Panc1 (cell line): ENCODE measurements at regions not wholly inside any gene's neighbourhood (a gene's known extent, or its start where the extent isn't known, plus 50 kb on each side); places are given as distances from the start of the nearest gene placed in this dataset.

ENCODE experiments used
- ATAC-seq: fragments of 200-7000 bp; cut with Tn5 transposase; 2 replicates; pipeline ENCODE4 v1.9.1; 2020; ENCODE audit warnings: mild to moderate bottlenecking, moderate library complexity
- BruUV-seq: library from RNA; stranded (reverse); fragments of 400-500 nt; replicated peaks from 2 replicates; lab custom pipeline; 2021; lab: Mats Ljungman, UMichigan
- CTCF ChIA-PET: fragments of 300-600 bp; sonication (Branson Sonifier 250); formaldehyde crosslinking; loops from one replicate; lab custom pipeline; 2022; ENCODE audit warnings: antibody characterized with exemption; lab: Charles Lee
- POLR2A ChIA-PET: fragments of 300-600 bp; sonication (Branson Sonifier 250); formaldehyde crosslinking; loops from one replicate; lab custom pipeline; 2022; ENCODE audit warnings: antibody characterized with exemption; lab: Charles Lee
- DNase-seq: peaks from one replicate; pipeline ENCODE4 v3.0.0-alpha.2; 2010; ENCODE audit warnings: low read depth, low spot score
- H3K27ac ChIP-seq: 2 replicates; pipeline ENCODE4 v1.5.1; 2011; ENCODE audit warnings: mild to moderate bottlenecking, low read length, inconsistent platforms
- H3K27me3 ChIP-seq: fragments of 200-500 bp; sonication (Bioruptor generic); 2 replicates; pipeline ENCODE4 v1.6.0; 2014; ENCODE audit warnings: low read length, inconsistent platforms; ENCODE audit not compliant: control insufficient read depth, insufficient read depth
- H3K36me3 ChIP-seq: fragments of 200-500 bp; sonication (Bioruptor generic); 2 replicates; pipeline ENCODE4 v1.5.1; 2014; ENCODE audit warnings: inconsistent platforms, mild to moderate bottlenecking, low read length, moderate library complexity; ENCODE audit not compliant: control insufficient read depth, insufficient read depth
- H3K4me1 ChIP-seq: 2 replicates; pipeline ENCODE4 v1.5.1; 2011; ENCODE audit warnings: inconsistent platforms, mild to moderate bottlenecking, low read length, moderate library complexity; ENCODE audit not compliant: control insufficient read depth, insufficient read depth
- H3K4me3 ChIP-seq, 2 experiments: 2 replicates each; pipeline ENCODE4 v1.5.1; 2011 to 2012; ENCODE audit warnings: low read depth in 2 of 2, low read length in 2 of 2, mild to moderate bottlenecking in 2 of 2, inconsistent platforms in 1 of 2, moderate library complexity in 1 of 2
- H3K9me3 ChIP-seq: fragments of 200-500 bp; sonication (Bioruptor generic); 2 replicates; pipeline ENCODE4 v1.5.1; 2014; ENCODE audit warnings: low read depth, mild to moderate bottlenecking, inconsistent platforms, low read length, moderate library complexity; ENCODE audit not compliant: control insufficient read depth, insufficient read depth
- CTCF ChIP-seq: fragments of 450-650 bp; IDR thresholded peaks from 2 replicates; pipeline ENCODE4 v1.5.1; 2017; ENCODE audit warnings: mild to moderate bottlenecking
- POLR2AphosphoS5 ChIP-seq: IDR thresholded peaks from 2 replicates; pipeline ENCODE4 v1.6.1; 2012; ENCODE audit warnings: mild to moderate bottlenecking, low read depth, low read length, moderate library complexity
- REST ChIP-seq, 2 experiments: IDR thresholded peaks; 2 replicates each; pipeline ENCODE4 v1.6.1; 2011 to 2012; ENCODE audit warnings: low read depth in 2 of 2, control low read depth in 1 of 2, low read length in 1 of 2, mild to moderate bottlenecking in 1 of 2, moderate library complexity in 1 of 2; ENCODE audit not compliant: insufficient read depth in 1 of 2
- SIN3A ChIP-seq: IDR thresholded peaks from 2 replicates; pipeline ENCODE4 v1.6.1; 2012; ENCODE audit warnings: low read depth, mild to moderate bottlenecking, low read length, moderate library complexity, borderline replicate concordance; ENCODE audit not compliant: insufficient read depth
- TCF7L2 ChIP-seq: IDR thresholded peaks from 2 replicates; pipeline ENCODE4 v1.6.1; 2011; ENCODE audit warnings: mild to moderate bottlenecking, low read depth, low read length, inconsistent platforms
- in situ Hi-C: cut with HindIII; loops from 2 replicates; pipeline ENCODE4 v1.10.0; 2016; ENCODE audit warnings: low sequenced_read_pairs, low pct_unique_long_range_greater_than_20kb
- intact Hi-C: fragments of 100-400 bp; cut with micrococcal nuclease; formaldehyde crosslinking; loops from one replicate; pipeline ENCODE4 v1.10.0; 2022; ENCODE audit not compliant: unreplicated experiment

- no peak for TF ChIP-seq REST (IDR thresholded peaks at IDR 0.05; ENCODE audit: insufficient read depth in 1 of 2, low read depth in 2 of 2, low read length in 1 of 2)
- no peak for TF ChIP-seq CTCF
- TF ChIP-seq TCF7L2, result no peak
- no peak for TF ChIP-seq POLR2AphosphoS5
- no peak for TF ChIP-seq SIN3A
- no peaks in the 10 kb centered on the region for H3K36me3 ChIP-seq
- no peaks in the 10 kb centered on the region for H3K4me1 ChIP-seq
- H3K4me3 ChIP-seq, result no peak overlapping the region
- POLR2A ChIA-PET, result no interaction called here
- in situ Hi-C loops, result no loop called here
- no peak for ATAC-seq
- intact Hi-C loops, result no loop called here
- BruUV-seq, result no TSS peak
- H3K27me3 ChIP-seq, result no peaks in the 10 kb centered on the region
- no peaks in the 10 kb centered on the region for H3K9me3 ChIP-seq
- DNase-seq, result no peak
- H3K27ac ChIP-seq, result no peak overlapping the region
- CTCF ChIA-PET, result no interaction called here
Observed at GRCh38 chr6:66725670-66726069, 1018.6 kb upstream of the EYS start.

GRCh38 chr6:66717801-66718200 is 1010.8 kb upstream of the EYS start:
- Histone ChIP-seq H3K4me3 (no peak overlapping the region), H3K9me3 (no peaks in the 10 kb centered on the region), H3K4me1 (no peaks in the 10 kb centered on the region), H3K27me3 (no peaks in the 10 kb centered on the region), H3K36me3 (no peaks in the 10 kb centered on the region), H3K27ac (no peak overlapping the region)
- TF ChIP-seq TCF7L2, result no peak
- no peak for TF ChIP-seq POLR2AphosphoS5
- TF ChIP-seq SIN3A, result no peak
- no peak for TF ChIP-seq CTCF
- no peak for TF ChIP-seq REST (IDR thresholded peaks at IDR 0.05; ENCODE audit: insufficient read depth in 1 of 2, low read depth in 2 of 2, low read length in 1 of 2)
- intact Hi-C loops, result no loop called here
- CTCF ChIA-PET, result no interaction called here
- BruUV-seq, result no TSS peak
- in situ Hi-C loops, result no loop called here
- no peak for DNase-seq
- POLR2A ChIA-PET, result no interaction called here
- no peak for ATAC-seq
